ENCODE measurements at regions not wholly inside any gene's neighbourhood (a gene's known extent, or its start where the extent isn't known, plus 50 kb on each side); places are given as distances from the start of the nearest gene placed in this dataset.

DNA sequence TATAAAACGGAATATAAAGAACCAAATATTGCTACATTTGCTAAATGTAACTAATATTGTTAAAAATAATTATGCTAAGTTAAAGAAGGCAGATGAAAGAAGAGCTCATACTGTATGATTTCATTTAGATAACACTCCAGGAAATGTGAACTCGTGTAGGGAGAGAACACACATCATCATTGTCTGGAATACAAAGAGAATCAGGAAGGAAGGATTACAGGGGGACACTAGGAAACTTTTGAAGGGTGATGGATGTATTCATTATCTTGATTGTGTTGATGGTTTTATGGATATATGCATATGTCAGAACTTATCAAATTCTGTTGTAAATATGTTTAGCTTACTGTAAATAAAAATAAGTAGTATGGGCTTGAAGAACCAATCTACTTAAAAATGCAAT is 104.1 kb upstream of the TRIB2 start:
- TF ChIP-seq ZNF274 (IDR thresholded peaks at IDR 0.05; ENCODE audit: low read depth, low read length) (no peak), YY1 (IDR thresholded peaks at IDR 0.05; ENCODE audit: insufficient read depth, insufficient read length) (no peak), SUZ12 (IDR thresholded peaks at IDR 0.05; ENCODE audit: extremely low read depth, insufficient read depth, insufficient read length) (no peak)
